Endothelial cell of umbilical vein (primary cell): ENCODE measurements at regions not wholly inside any gene's neighbourhood (a gene's known extent, or its start where the extent isn't known, plus 50 kb on each side); places are given as distances from the start of the nearest gene placed in this dataset.

ENCODE experiments used
- BruUV-seq: library from RNA; stranded (reverse); fragments of 400-500 nt; replicated peaks from 2 replicates; lab custom pipeline; 2021; lab: Mats Ljungman, UMichigan
- CTCF ChIA-PET: fragments of 300-600, 350-600 bp; sonication (Branson Sonifier 250); formaldehyde crosslinking; loops from one replicate; lab custom pipeline; 2021; ENCODE audit warnings: antibody characterized with exemption, inconsistent platforms; lab: Charles Lee
- POLR2A ChIA-PET: fragments of 300-600, 350-600 bp; sonication (Branson Sonifier 250); formaldehyde crosslinking; loops from one replicate; lab custom pipeline; 2021; ENCODE audit warnings: antibody characterized with exemption, inconsistent platforms; lab: Charles Lee
- DNase-seq: peaks from one replicate; pipeline ENCODE4 v3.0.0-alpha.2; 2011; ENCODE audit warnings: low read depth, low spot score
- FAIRE-seq: peaks from 2 replicates; lab custom pipeline; 2011; peaks lifted over from hg19 to GRCh38; lab: Jason Lieb, UNC
- H2AFZ ChIP-seq: 2 replicates; pipeline ENCODE4 v1.6.0; 2012; ENCODE audit warnings: low read depth, low read length, control low read depth, inconsistent platforms
- H3K27ac ChIP-seq: 2 replicates; pipeline ENCODE4 v1.5.1; 2011; ENCODE audit warnings: low read depth, mild to moderate bottlenecking, control low read depth, low read length, moderate library complexity; ENCODE audit not compliant: insufficient read depth
- H3K27me3 ChIP-seq, 2 experiments: 2 replicates each; pipeline versions ENCODE4 v1.6.0 to v1.6.1; 2011; ENCODE audit warnings: low read length in 2 of 2, mixed read lengths in 1 of 2; ENCODE audit not compliant: control insufficient read depth in 2 of 2, insufficient read depth in 2 of 2
- H3K36me3 ChIP-seq, 2 experiments: 2 replicates in 1 of 2; 3 replicates in 1 of 2; pipeline ENCODE4 v1.5.1; 2011; ENCODE audit warnings: low read length in 2 of 2, mild to moderate bottlenecking in 1 of 2, moderate library complexity in 1 of 2; ENCODE audit not compliant: control insufficient read depth in 2 of 2, insufficient read depth in 2 of 2; ENCODE audit errors: extremely low read depth in 1 of 2
- H3K4me1 ChIP-seq: 3 replicates; pipeline ENCODE4 v1.5.1; 2011; ENCODE audit warnings: mild to moderate bottlenecking, low read length; ENCODE audit not compliant: control insufficient read depth, insufficient read depth; ENCODE audit errors: extremely low read depth
- H3K4me2 ChIP-seq: 2 replicates; pipeline ENCODE4 v1.6.1; 2011; ENCODE audit warnings: low read length, control low read depth, mixed read lengths; ENCODE audit not compliant: insufficient read depth
- H3K4me3 ChIP-seq, 3 experiments: fragments of 200-600 bp in 1 of 3; sonication (generic), shearing (Covaris generic) in 1 of 3; replicated peaks in 1 of 3; 2 replicates each; pipeline ENCODE4 v1.5.1; 2011 to 2016; ENCODE audit warnings: control low read depth in 3 of 3, low read length in 3 of 3, mild to moderate bottlenecking in 2 of 3, inconsistent platforms in 1 of 3, low read depth in 1 of 3, moderate library complexity in 1 of 3; ENCODE audit not compliant: insufficient read depth in 1 of 3
- H3K79me2 ChIP-seq: 2 replicates; pipeline ENCODE4 v1.6.0; 2012; ENCODE audit warnings: low read length, inconsistent platforms; ENCODE audit not compliant: control insufficient read depth, insufficient read depth
- H3K9ac ChIP-seq: replicated peaks from 2 replicates; pipeline ENCODE3; 2011; ENCODE audit warnings: low read length, control low read depth; ENCODE audit not compliant: insufficient read depth; ENCODE audit errors: extremely low read depth
- H3K9me1 ChIP-seq: replicated peaks from 3 replicates; pipeline ENCODE4 v1.6.0; 2011; ENCODE audit warnings: mild to moderate bottlenecking, low read length; ENCODE audit not compliant: control insufficient read depth, insufficient read depth; ENCODE audit errors: extremely low read depth
- H3K9me3 ChIP-seq: replicated peaks from 2 replicates; pipeline ENCODE4 v1.5.1; 2012; ENCODE audit warnings: low read length, inconsistent platforms; ENCODE audit not compliant: control insufficient read depth, insufficient read depth
- H4K20me1 ChIP-seq: replicated peaks from 2 replicates; pipeline ENCODE3; 2011; ENCODE audit warnings: mild to moderate bottlenecking, low read length; ENCODE audit not compliant: control insufficient read depth, insufficient read depth; ENCODE audit errors: extremely low read depth
- EZH2 ChIP-seq: IDR thresholded peaks from 2 replicates; pipeline ENCODE4 v1.6.1; 2012; ENCODE audit warnings: borderline replicate concordance, low read depth, mild to moderate bottlenecking, moderate library complexity, low read length, inconsistent platforms; ENCODE audit not compliant: severe bottlenecking
- FOS ChIP-seq: IDR thresholded peaks from 2 replicates; pipeline ENCODE4 v1.6.1; 2011; ENCODE audit warnings: mild to moderate bottlenecking, low read length, moderate library complexity, borderline replicate concordance; ENCODE audit not compliant: insufficient read depth
- GATA2 ChIP-seq: IDR thresholded peaks from 2 replicates; pipeline ENCODE4 v1.7.0; 2011; ENCODE audit warnings: low read depth, mild to moderate bottlenecking, moderate library complexity, mixed read lengths, low read length; ENCODE audit not compliant: insufficient read length, insufficient read depth
- JUN ChIP-seq: IDR thresholded peaks from 2 replicates; pipeline ENCODE4 v1.6.1; 2011; ENCODE audit warnings: borderline replicate concordance, low read depth; ENCODE audit not compliant: insufficient read length, insufficient read depth
- MYC ChIP-seq: IDR thresholded peaks from one replicate; pipeline ENCODE4 v1.6.1; 2011; ENCODE audit warnings: mild to moderate bottlenecking, low read depth, low read length
- POLR2A ChIP-seq: IDR thresholded peaks from 2 replicates; pipeline ENCODE4 v1.6.1; 2012; ENCODE audit warnings: low read depth, mild to moderate bottlenecking, control low read depth, low read length
- POLR2AphosphoS5 ChIP-seq: IDR thresholded peaks from 2 replicates; pipeline ENCODE4 v1.6.1; 2012; ENCODE audit warnings: low read depth, mild to moderate bottlenecking, control low read depth, low read length, moderate library complexity; ENCODE audit not compliant: insufficient read depth
- dilution Hi-C: fragments of 300-500 bp; cut with MboI; formaldehyde crosslinking; loops from one replicate; pipeline ENCODE4 v1.15.0; 2019; ENCODE audit warnings: low sequenced_read_pairs; ENCODE audit not compliant: extremely low pct_ligation_motif_present
- intact Hi-C: fragments of 100-400 bp; cut with micrococcal nuclease; formaldehyde crosslinking; loops from one replicate; pipeline ENCODE4 v1.10.0; 2022
- TF ChIP-seq, protein P1 (sequence below), 2 donors: IDR thresholded peaks; 1 replicate in 1 of 2; 2 replicates in 1 of 2; pipeline ENCODE4 v1.5.1; 2011; ENCODE audit warnings: low read length in 2 of 2, mild to moderate bottlenecking in 2 of 2, moderate library complexity in 2 of 2, control low read depth in 1 of 2, inconsistent platforms in 1 of 2, low read depth in 1 of 2; ENCODE audit not compliant: insufficient read depth in 1 of 2; ENCODE audit errors: extremely low read depth in 1 of 2
- TF ChIP-seq, protein P2 (sequence below): IDR thresholded peaks from 2 replicates; pipeline ENCODE4 v1.6.1; 2011; ENCODE audit not compliant: insufficient read depth, insufficient read length

DNA sequence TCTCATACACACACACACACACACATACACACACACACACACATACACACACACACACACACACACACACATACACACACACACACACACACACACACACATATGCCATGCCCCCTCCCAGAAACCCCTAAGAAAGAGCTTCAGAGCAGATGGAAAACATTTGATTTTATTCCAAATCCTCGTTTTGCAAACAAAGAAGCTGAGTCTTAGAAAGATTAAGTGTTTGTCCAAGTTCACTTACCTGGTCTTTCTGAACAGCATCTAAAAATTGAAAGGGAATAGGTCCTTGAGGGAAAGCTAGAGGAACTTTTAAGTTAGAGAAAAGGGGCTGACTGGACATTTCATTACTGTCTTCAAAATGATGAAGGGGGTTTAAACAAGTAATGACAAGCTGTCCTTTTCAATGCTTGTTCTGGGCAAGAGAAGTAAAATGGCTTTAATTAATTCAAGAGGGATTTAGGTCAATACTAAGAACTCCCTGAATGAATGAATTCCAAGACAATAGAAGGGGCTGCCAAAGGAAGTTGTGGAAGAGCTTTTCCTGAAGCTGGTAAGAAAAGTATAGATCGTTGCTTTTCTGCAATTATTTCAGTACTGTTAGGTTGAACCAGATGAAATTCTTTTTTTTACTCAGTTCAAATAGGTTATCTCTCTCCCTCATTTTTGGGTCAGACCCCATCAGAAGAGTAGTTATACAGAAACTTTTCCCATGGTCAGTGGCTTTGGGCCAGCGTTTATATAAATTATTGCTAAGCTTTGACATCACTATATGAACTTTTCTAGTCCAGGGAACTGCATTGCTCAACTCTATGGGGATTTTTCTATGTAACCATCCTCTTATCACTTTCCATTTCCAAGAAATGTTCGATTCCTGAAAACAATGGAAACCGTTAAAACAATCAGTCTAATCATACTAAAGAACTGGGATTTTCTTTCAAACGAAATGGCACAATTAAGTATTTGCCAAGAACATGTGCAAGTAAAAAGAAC, 261.4 kb downstream of the MTERF1 start:
- FAIRE-seq (peak; percentile 12), DNase-seq (peak; percentile 26)
- H3K27ac ChIP-seq = no peak overlapping the region
- H3K9ac ChIP-seq = no peak overlapping the region
- H3K4me3 ChIP-seq = no peak overlapping the region
- no TSS peak for BruUV-seq
- TF ChIP-seq POLR2AphosphoS5 = no peak
- POLR2A ChIA-PET = no interaction called here
- no peaks in the 10 kb centered on the region for H3K36me3 ChIP-seq
- no peaks in the 10 kb centered on the region for H3K27me3 ChIP-seq
- H3K4me1 ChIP-seq = no peaks in the 10 kb centered on the region
- H3K79me2 ChIP-seq = no peaks in the 10 kb centered on the region
- no peaks in the 10 kb centered on the region for H3K9me3 ChIP-seq
- no peak overlapping the region for H2AFZ ChIP-seq
- intact Hi-C loops (no loop called here), dilution Hi-C loops (no loop called here)
- no peaks in the 10 kb centered on the region for H4K20me1 ChIP-seq
- CTCF ChIA-PET = interaction anchor here (0.8 to 1.4 kb wide), 6 partner anchors 10 to 529 kb away, joined by 3 to 5 read pairs (median 3); no protein-coding TSS in a partner anchor
- H3K4me2 ChIP-seq = no peak overlapping the region
- no peaks in the 10 kb centered on the region for H3K9me1 ChIP-seq

DNA sequence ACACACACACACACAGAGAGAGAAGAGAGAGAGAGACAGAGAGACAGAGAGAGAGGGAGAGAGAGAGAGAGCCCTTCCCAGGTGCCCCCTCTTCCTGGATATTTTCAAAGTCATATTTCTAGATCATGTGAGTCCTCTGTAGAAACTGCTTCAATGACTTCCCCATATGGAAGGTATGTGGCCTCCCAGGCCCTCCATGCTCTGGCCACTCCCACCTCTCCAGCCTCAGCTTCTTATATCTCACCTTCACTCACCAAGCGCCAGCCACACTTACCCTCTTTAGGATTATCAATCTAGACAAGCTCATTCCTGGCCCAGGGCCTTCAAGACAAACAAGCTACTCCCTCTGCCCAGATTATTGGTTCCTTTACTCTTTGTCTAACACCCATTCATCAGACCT, 259.7 kb downstream of the MTERF1 start:
- dilution Hi-C loops = no loop called here
- no peak overlapping the region for H3K4me2 ChIP-seq
- H3K27ac ChIP-seq = no peak overlapping the region
- ChIA-PET CTCF (interaction anchor here (0.9 to 1.3 kb wide), 3 partner anchors 23 to 333 kb away, joined by 3 to 6 read pairs (median 3); no protein-coding TSS in a partner anchor), POLR2A (no interaction called here)
- H4K20me1 ChIP-seq = no peaks in the 10 kb centered on the region
- no peaks in the 10 kb centered on the region for H3K9me3 ChIP-seq
- no peak for TF ChIP-seq GATA2
- no peak for TF ChIP-seq POLR2AphosphoS5
- TF ChIP-seq FOS = no peak
- TF ChIP-seq EZH2 = no peak
- TF ChIP-seq MYC = no peak
- TF ChIP-seq, protein P1, sequence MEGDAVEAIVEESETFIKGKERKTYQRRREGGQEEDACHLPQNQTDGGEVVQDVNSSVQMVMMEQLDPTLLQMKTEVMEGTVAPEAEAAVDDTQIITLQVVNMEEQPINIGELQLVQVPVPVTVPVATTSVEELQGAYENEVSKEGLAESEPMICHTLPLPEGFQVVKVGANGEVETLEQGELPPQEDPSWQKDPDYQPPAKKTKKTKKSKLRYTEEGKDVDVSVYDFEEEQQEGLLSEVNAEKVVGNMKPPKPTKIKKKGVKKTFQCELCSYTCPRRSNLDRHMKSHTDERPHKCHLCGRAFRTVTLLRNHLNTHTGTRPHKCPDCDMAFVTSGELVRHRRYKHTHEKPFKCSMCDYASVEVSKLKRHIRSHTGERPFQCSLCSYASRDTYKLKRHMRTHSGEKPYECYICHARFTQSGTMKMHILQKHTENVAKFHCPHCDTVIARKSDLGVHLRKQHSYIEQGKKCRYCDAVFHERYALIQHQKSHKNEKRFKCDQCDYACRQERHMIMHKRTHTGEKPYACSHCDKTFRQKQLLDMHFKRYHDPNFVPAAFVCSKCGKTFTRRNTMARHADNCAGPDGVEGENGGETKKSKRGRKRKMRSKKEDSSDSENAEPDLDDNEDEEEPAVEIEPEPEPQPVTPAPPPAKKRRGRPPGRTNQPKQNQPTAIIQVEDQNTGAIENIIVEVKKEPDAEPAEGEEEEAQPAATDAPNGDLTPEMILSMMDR (IDR thresholded peaks at IDR 0.05; ENCODE audit: extremely low read depth in 1 of 2, insufficient read depth in 1 of 2, low read depth in 1 of 2, low read length in 2 of 2) = no peak
- TF ChIP-seq POLR2A = no peak
- no peak for TF ChIP-seq JUN
- TF ChIP-seq, protein P2, sequence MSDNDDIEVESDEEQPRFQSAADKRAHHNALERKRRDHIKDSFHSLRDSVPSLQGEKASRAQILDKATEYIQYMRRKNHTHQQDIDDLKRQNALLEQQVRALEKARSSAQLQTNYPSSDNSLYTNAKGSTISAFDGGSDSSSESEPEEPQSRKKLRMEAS = no peak
- intact Hi-C loops = no loop called here
- H3K79me2 ChIP-seq = no peaks in the 10 kb centered on the region
- H3K9ac ChIP-seq = no peak overlapping the region
- no peak for FAIRE-seq
- no peak for DNase-seq
- no peaks in the 10 kb centered on the region for H3K36me3 ChIP-seq
- no peak overlapping the region for H2AFZ ChIP-seq
- H3K9me1 ChIP-seq = no peaks in the 10 kb centered on the region
- H3K4me3 ChIP-seq = no peak overlapping the region
- H3K4me1 ChIP-seq = no peaks in the 10 kb centered on the region
- no TSS peak for BruUV-seq
- H3K27me3 ChIP-seq = no peaks in the 10 kb centered on the region
